Erythroblast (primary cell): ENCODE measurements at regions not wholly inside any gene's neighbourhood (a gene's known extent, or its start where the extent isn't known, plus 50 kb on each side); places are given as distances from the start of the nearest gene placed in this dataset.

Experiments
- GATA1 ChIP-seq: IDR thresholded peaks from 2 replicates; pipeline ENCODE4 v1.6.1; 2011; ENCODE audit warnings: low read depth, mild to moderate bottlenecking, control low read depth, low read length, moderate library complexity
- POLR2A ChIP-seq: IDR thresholded peaks from 2 replicates; pipeline ENCODE4 v1.6.1; 2011; ENCODE audit warnings: mild to moderate bottlenecking, low read length

DNA sequence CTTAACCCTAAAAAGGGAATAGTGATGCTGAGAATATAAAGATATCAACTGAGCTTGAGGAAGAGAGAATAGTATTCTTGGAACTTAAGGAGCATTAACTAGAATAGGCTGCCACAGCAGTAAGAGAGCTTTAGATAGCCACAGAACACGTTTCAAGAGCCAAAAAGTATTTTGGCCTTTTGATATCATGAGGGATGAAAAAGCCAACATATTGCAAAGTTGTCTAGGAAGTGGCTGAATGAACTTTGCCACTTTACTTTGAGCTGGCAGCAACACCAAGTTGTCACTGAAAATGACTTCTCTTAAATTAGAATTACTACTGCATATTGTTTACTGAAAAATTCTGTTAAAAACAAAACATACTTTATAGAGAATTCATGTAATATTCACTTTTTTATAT is 1476.2 kb downstream of the MRPL39 start:
- TF ChIP-seq POLR2A (no peak), GATA1 (no peak)
